Esophagus muscularis mucosa (tissue), 4 donors: ENCODE measurements at regions not wholly inside any gene's neighbourhood (a gene's known extent, or its start where the extent isn't known, plus 50 kb on each side); places are given as distances from the start of the nearest gene placed in this dataset.

ENCODE experiments used
- EP300 ChIP-seq: sonication (generic); formaldehyde crosslinking; IDR thresholded peaks from one replicate; pipeline ENCODE4 v1.6.1; 2017; ENCODE audit warnings: antibody characterized with exemption
- POLR2A ChIP-seq: fragments of 450-650 bp; IDR thresholded peaks from one replicate; pipeline ENCODE4 v1.6.1; 2017; ENCODE audit warnings: antibody characterized with exemption, moderate library complexity, mild to moderate bottlenecking, low read depth
- POLR2AphosphoS5 ChIP-seq, 2 donors: sonication (generic); formaldehyde crosslinking; IDR thresholded peaks; one replicate each; pipeline ENCODE4 v1.6.1; 2017; ENCODE audit warnings: antibody characterized with exemption in 2 of 2
- TF ChIP-seq, protein P1 (sequence below), 3 experiments: fragments of 200-600 bp in 2 of 3; fragments of 450-650 bp in 1 of 3; sonication (generic) in 2 of 3; IDR thresholded peaks; one replicate each; pipeline ENCODE4 v1.5.1; 2017 to 2019; ENCODE audit warnings: antibody characterized with exemption in 3 of 3, mild to moderate bottlenecking in 2 of 3, moderate library complexity in 1 of 3

DNA sequence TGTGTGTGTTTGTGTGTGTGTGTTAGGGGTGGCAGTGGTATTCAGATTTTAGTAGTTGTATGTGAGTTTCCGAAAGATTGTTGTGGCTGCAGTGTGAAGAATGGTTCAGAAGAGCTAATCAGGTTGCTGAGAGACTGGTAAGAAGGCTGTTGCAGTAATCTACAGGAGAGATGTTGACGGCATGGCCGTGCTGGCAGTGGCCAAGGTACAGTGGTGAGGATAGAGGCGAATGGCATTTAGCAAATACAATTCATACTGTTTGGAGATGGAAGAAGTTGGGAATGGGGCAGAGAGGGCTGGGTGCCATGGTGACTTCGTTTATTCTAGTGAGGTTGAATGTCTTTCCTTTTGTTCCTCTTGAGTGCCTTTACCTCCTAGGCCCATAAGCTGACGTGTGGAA, 77.5 kb upstream of the SPATA31D4 start:
- TF ChIP-seq, protein P1, sequence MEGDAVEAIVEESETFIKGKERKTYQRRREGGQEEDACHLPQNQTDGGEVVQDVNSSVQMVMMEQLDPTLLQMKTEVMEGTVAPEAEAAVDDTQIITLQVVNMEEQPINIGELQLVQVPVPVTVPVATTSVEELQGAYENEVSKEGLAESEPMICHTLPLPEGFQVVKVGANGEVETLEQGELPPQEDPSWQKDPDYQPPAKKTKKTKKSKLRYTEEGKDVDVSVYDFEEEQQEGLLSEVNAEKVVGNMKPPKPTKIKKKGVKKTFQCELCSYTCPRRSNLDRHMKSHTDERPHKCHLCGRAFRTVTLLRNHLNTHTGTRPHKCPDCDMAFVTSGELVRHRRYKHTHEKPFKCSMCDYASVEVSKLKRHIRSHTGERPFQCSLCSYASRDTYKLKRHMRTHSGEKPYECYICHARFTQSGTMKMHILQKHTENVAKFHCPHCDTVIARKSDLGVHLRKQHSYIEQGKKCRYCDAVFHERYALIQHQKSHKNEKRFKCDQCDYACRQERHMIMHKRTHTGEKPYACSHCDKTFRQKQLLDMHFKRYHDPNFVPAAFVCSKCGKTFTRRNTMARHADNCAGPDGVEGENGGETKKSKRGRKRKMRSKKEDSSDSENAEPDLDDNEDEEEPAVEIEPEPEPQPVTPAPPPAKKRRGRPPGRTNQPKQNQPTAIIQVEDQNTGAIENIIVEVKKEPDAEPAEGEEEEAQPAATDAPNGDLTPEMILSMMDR (IDR thresholded peaks at IDR 0.05) = no peak
- TF ChIP-seq POLR2A (no peak), EP300 (no peak), POLR2AphosphoS5 (IDR thresholded peaks at IDR 0.05) (no peak)
